Right forelimb (tissue), 1 donor: ENCODE measurements at regions not wholly inside any gene's neighbourhood (a gene's known extent, or its start where the extent isn't known, plus 50 kb on each side); places are given as distances from the start of the nearest gene placed in this dataset.
"Not testable (repeated sequence)": the region's sequence is repeated elsewhere in the genome, so short reads cannot be mapped to it uniquely, and the experiment has no call there.

Source experiments
- DNase-seq: peaks from one replicate; pipeline ENCODE4 v3.0.0-alpha.2; 2018

- DNase-seq, result no peak
Measured at GRCh38 chr1:187755536-187755935, 926.8 kb downstream of the PLA2G4A start.

- DNase-seq, result not testable (repeated sequence)
Measured at GRCh38 chr1:187756684-187757083, 927.9 kb downstream of the PLA2G4A start.

- DNase-seq, result no peak
Measured at GRCh38 chr1:187759825-187760333, 931.1 kb downstream of the PLA2G4A start.

- no peak for DNase-seq
Measured at GRCh38 chr1:187762118-187762517, 933.4 kb downstream of the PLA2G4A start.

GRCh38 chr1:187763465-187763864 is 934.7 kb downstream of the PLA2G4A start:
- DNase-seq, result no peak

- DNase-seq, result no peak
Measured at GRCh38 chr1:187763976-187764375, 935.2 kb downstream of the PLA2G4A start.

- DNase-seq, result no peak
Measured at GRCh38 chr1:187771396-187771795, 942.6 kb downstream of the PLA2G4A start.

GRCh38 chr1:187773168-187773567 is 944.4 kb downstream of the PLA2G4A start:
- DNase-seq, result no peak

GRCh38 chr1:187787736-187788135 is 959.0 kb downstream of the PLA2G4A start:
- no peak for DNase-seq

- no peak for DNase-seq
Measured at GRCh38 chr1:187788718-187789117, 960.0 kb downstream of the PLA2G4A start.

- DNase-seq, result no peak
Measured at GRCh38 chr1:187790724-187791123, 962.0 kb downstream of the PLA2G4A start.

GRCh38 chr1:187794561-187794960 is 965.8 kb downstream of the PLA2G4A start:
- DNase-seq, result no peak

- no peak for DNase-seq
Measured at GRCh38 chr1:187809549-187809948, 980.8 kb downstream of the PLA2G4A start.

GRCh38 chr1:187816646-187817045 is 987.9 kb downstream of the PLA2G4A start:
- DNase-seq, result no peak

GRCh38 chr1:187817782-187818181 is 989.0 kb downstream of the PLA2G4A start:
- DNase-seq, result no peak

GRCh38 chr1:187819086-187819485 is 990.3 kb downstream of the PLA2G4A start:
- DNase-seq, result no peak

- no peak for DNase-seq
Measured at GRCh38 chr1:187836557-187836956, 1007.8 kb downstream of the PLA2G4A start.

GRCh38 chr1:187837787-187838186 is 1009.0 kb downstream of the PLA2G4A start:
- DNase-seq, result no peak

- DNase-seq, result no peak
Measured at GRCh38 chr1:187838335-187839293, 1009.9 kb downstream of the PLA2G4A start.

GRCh38 chr1:187839873-187840272 is 1011.1 kb downstream of the PLA2G4A start:
- no peak for DNase-seq

- DNase-seq, result no peak
Measured at GRCh38 chr1:187840557-187840956, 1011.8 kb downstream of the PLA2G4A start.

GRCh38 chr1:187842406-187843165 is 1013.8 kb downstream of the PLA2G4A start:
- no peak for DNase-seq

GRCh38 chr1:187844313-187844712 is 1015.6 kb downstream of the PLA2G4A start:
- no peak for DNase-seq

GRCh38 chr1:187847531-187847930 is 1018.8 kb downstream of the PLA2G4A start:
- no peak for DNase-seq
